HG03103 (cell line): ENCODE measurements at regions not wholly inside any gene's neighbourhood (a gene's known extent, or its start where the extent isn't known, plus 50 kb on each side); places are given as distances from the start of the nearest gene placed in this dataset.
"Not testable (repeated sequence)": the region's sequence is repeated elsewhere in the genome, so short reads cannot be mapped to it uniquely, and the experiment has no call there.

ENCODE experiments used
- ATAC-seq: cut with Tn5 transposase; IDR thresholded peaks from one replicate; pipeline ENCODE4 v1.9.1; 2021; ENCODE audit warnings: low read depth; ENCODE audit not compliant: unreplicated experiment

DNA sequence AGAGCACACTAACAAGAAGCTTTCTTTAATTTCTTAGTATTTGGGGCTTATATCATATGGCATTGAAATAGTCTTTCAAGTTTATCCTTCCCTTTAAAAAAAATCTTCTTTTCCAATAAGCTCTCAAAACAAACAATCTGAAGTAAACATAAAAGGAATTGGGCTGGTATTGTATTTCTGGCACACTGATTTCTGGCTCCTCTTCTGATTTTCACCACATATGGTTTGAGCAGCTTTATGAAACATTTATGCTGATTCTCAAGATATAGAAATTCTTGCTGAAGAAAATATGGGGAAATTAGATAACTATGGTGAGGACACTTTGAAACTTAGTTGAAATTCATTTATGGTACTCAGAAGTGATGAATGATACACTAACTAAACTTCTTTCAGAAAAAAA, 467.2 kb downstream of the TFAP2B start:
- no peak for ATAC-seq

DNA sequence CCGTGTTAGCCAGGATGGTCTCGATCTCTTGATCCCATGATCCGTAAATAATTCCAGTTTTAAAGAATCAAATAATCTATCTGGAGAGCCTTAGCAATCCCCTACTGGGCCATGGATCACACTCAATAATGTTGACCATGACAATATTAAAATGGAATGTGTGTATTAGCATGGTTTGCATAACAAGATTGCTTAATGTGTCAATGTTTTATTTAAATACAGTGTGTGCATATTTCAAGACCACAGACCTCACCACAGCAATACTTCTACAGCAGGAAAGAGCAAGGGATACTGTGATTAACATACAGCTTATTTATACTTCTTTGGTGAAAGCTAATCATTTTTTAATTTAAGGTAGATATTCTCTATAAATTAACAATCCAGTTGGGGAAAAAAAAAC, 470.4 kb downstream of the TFAP2B start:
- no peak for ATAC-seq

DNA sequence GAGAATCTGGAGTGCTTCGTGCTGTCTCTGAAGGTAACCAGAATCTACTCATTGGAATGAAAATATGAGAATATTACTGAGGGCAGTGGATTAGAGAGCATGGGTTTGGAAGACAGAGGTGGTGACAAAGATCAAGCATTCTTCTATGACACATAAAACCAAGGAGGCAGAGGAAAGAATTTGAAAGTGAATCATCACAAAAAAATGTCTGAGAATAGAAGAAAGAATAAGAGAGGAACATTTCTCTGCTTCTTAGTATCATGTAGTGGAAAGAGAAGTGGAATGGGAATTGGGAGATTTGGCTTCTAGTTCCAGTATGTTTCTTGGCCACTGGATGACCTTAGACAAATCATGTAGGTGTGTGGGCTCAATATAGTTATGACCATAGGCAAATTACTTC, 474.0 kb downstream of the TFAP2B start:
- ATAC-seq: no peak

GRCh38 chr6:51299621-51300380, 481.1 kb downstream of the TFAP2B start:
- no peak for ATAC-seq

DNA sequence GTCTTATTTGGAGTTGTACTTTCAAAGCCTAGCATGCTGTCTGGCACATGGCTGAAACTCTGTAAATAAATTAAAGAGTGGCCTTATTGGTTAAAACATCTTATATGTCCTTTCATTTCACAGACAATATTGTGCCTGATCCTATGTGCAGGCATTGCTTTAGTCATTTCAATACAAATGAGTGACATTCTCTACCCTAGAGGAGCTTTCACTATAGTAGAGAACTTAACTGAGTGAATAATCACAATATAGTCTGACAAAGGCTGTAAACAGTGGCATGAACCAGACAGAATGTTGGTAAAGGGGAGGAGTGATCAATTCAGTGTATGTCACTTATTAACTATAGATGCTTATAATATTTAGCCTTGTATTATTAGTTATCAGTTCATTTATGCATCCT, 481.8 kb downstream of the TFAP2B start:
- ATAC-seq: no peak

- ATAC-seq: no peak
Measured at GRCh38 chr6:51301962-51302361, 483.3 kb downstream of the TFAP2B start.

DNA sequence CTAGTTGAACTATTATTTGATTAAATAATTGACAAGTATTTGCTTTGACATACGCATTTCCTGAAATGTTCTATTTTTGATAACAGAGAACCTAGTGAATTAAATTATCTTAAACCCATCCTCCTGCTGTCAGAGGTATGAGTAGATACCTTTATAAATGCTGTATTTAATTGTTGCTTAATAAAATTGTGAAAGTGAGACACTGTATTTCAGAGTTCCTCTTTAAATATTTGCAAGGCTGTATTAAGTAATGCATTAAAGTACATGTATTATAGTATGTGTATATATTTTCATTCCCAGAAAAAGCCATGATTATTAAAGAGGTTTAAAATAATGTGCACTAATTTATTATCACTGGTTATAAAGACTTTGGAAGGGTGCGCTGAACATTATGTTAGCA, 483.8 kb downstream of the TFAP2B start:
- ATAC-seq: no peak

- ATAC-seq: no peak
Measured at GRCh38 chr6:51303338-51303737, 484.7 kb downstream of the TFAP2B start.

- no peak for ATAC-seq
Measured at GRCh38 chr6:51314965-51315364, 496.3 kb downstream of the TFAP2B start.

DNA sequence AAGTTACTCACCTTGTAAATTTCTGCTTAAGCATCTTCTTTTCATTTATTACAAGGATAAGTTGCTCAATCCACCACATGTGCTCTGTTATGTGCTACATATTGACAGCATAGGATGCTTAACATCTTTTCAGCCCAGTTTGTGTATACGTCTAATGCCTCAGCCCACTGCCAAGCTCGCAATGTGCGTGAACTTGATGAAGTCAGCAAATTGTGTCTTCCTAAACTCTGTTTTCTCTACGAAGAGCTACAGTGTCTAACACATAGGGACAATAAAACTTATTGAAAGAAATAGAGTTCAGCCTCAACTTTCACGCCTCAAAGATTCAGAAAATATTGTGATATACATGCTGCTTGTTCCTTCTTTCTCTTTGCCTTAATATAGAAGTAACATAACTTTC, 500.0 kb downstream of the TFAP2B start:
- ATAC-seq: no peak

DNA sequence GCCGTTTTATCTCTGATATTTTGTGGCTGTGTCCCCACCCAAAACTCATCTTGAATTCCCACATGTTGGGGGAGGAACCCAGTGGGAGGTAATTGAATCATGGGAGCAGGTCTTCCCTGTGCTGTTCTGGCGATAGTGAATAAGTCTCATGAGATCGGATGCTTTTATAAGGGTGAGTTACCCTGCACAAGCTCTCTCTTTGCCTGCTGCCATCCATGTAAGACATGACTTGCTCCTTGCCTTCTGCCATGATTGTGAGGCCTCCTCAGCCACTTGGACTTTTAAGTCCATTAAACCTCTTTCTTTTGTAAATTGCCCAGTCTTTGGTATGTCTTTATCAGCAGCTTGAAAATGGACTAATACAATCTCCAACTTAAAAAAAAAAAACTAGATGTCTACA, 502.8 kb downstream of the TFAP2B start:
- ATAC-seq: not testable (repeated sequence)

DNA sequence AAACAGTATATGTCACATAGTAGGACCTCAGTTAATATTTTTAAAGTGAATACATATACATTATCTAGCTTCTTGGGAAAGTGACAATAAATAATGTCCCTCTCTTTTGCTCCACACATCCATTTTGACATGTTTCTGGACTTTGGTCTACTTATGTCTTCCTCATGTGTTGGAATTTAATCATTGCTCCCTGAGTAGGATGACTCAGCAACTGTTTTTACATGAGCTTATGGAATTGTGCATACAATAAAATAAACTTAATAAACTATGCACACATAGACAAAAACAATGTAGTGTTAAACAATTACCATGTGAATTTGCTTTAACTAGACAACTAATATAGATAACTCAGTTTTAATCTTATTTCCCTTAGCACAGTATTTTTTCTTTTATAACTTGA, 503.8 kb downstream of the TFAP2B start:
- no peak for ATAC-seq

GRCh38 chr6:51323056-51323455, 504.4 kb downstream of the TFAP2B start:
- no peak for ATAC-seq

DNA sequence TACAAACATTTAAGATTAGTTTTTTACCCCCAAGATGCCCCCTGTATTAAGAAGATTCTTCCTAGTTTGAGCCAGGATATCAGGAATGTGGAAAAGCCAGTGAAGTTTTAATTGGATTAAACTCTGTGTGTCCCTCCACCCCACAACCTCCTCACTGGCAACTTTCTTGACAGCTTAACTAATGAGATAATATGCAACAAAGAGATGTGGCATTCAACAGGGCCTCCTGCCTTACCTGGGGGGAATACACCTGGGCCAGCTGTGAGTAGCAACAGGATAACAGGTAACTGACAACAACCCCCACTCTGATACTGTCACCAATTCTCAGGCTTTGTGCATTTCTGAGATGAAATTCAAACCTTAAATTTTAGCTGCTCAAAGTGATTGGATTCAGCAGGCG, 512.3 kb downstream of the TFAP2B start:
- ATAC-seq: no peak

DNA sequence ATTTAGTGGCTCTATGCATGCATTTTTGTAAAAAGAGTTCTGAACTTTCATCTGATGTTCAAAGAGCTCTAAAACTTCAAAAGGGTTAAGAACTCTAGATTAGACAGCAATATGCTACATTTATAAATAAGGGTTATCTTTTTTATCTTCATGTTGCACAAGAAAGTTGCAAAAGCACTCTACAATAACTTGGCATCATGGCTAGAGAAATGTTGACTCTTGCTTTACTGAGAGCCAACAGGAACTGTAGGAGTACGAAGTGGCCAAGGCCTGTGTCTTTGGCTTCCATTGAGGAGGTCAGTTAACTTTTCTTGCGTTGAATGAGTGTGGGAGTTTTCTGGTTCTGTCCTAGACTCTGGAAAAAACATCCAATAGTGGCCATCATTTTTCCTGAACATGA, 516.9 kb downstream of the TFAP2B start:
- ATAC-seq: no peak

- ATAC-seq: no peak
Measured at GRCh38 chr6:51336185-51336584, 517.5 kb downstream of the TFAP2B start.

- ATAC-seq: no peak
Measured at GRCh38 chr6:51337277-51337676, 518.6 kb downstream of the TFAP2B start.

- no peak for ATAC-seq
Measured at GRCh38 chr6:51339108-51339507, 520.4 kb downstream of the TFAP2B start.

DNA sequence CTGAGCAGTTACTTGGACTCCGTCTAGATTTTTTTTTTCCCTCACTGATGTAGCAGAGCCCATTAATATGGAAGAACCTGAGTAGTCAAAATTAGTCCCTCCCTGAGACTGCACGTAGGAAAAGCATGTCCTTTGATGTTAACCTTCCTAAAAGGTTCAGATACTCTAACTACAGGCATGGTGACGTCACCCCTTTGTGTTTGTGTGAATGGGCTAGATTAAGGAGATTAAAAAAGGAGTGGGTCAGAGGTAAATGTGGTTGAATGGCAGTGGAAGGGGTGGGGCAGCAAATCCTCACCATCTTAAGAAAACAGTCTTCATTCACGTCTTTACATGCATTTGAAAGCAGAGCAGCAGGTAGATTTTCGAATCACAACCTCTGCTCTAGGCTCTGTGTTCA, 521.1 kb downstream of the TFAP2B start:
- no peak for ATAC-seq

- ATAC-seq: no peak
Measured at GRCh38 chr6:51342393-51342792, 523.7 kb downstream of the TFAP2B start.

DNA sequence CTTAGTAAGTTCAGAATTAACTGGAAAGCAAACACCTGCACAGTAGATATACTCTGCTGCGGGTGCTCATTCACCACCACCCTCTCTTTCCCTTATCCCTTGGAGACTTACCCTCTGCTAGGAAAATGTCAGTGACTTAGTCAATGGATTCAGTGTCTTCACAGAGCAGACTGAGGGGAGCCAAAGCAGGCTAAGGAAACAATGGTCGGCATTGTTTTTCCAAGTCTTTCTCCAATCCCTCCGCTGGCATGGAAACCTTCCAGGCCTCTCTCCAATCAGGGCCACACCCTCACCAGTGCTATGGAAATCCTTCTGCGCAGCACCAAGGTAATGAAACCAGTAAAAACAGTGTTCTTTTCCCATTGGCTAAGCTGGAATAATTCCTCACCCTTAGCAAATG, 531.2 kb downstream of the TFAP2B start:
- no peak for ATAC-seq

DNA sequence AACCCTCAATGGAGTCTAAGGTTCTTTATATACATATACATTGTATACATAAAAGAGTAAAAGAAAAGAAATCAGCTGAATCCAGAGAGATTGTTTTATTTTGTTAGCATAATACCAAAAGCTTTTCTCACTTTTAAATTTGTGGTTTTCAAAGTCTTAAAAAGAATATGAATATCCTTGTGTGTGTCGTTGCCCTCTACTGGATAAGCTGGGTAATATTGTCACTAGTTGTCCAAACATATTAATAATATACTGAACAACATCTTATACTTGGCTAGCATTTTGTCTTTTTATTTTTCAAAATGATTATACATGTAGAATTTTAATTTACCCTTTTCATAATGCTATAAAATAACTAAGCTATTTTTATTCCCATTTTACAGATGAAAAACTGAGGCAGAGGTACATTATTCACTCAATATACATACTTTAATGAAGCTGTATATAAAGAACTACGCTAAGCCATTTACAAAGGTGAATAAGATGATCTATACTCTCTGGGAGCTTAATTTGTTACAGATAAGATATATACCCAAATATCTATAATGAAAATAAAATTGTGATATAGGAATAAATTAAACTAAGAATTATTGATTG, 531.7 kb downstream of the TFAP2B start:
- no peak for ATAC-seq
